Endothelial cell of umbilical vein (primary cell): ENCODE measurements at regions not wholly inside any gene's neighbourhood (a gene's known extent, or its start where the extent isn't known, plus 50 kb on each side); places are given as distances from the start of the nearest gene placed in this dataset.

Experiments used
- BruUV-seq: library from RNA; stranded (reverse); fragments of 400-500 nt; replicated peaks from 2 replicates; lab custom pipeline; 2021; lab: Mats Ljungman, UMichigan
- CTCF ChIA-PET: fragments of 300-600, 350-600 bp; sonication (Branson Sonifier 250); formaldehyde crosslinking; loops from one replicate; lab custom pipeline; 2021; ENCODE audit warnings: antibody characterized with exemption, inconsistent platforms; lab: Charles Lee
- POLR2A ChIA-PET: fragments of 300-600, 350-600 bp; sonication (Branson Sonifier 250); formaldehyde crosslinking; loops from one replicate; lab custom pipeline; 2021; ENCODE audit warnings: antibody characterized with exemption, inconsistent platforms; lab: Charles Lee
- DNase-seq: peaks from one replicate; pipeline ENCODE4 v3.0.0-alpha.2; 2011; ENCODE audit warnings: low read depth, low spot score
- FAIRE-seq: peaks from 2 replicates; lab custom pipeline; 2011; peaks lifted over from hg19 to GRCh38; lab: Jason Lieb, UNC
- H2AFZ ChIP-seq: 2 replicates; pipeline ENCODE4 v1.6.0; 2012; ENCODE audit warnings: low read depth, low read length, control low read depth, inconsistent platforms
- H3K27ac ChIP-seq: 2 replicates; pipeline ENCODE4 v1.5.1; 2011; ENCODE audit warnings: low read depth, mild to moderate bottlenecking, control low read depth, low read length, moderate library complexity; ENCODE audit not compliant: insufficient read depth
- H3K27me3 ChIP-seq, 2 experiments: 2 replicates each; pipeline versions ENCODE4 v1.6.0 to v1.6.1; 2011; ENCODE audit warnings: low read length in 2 of 2, mixed read lengths in 1 of 2; ENCODE audit not compliant: control insufficient read depth in 2 of 2, insufficient read depth in 2 of 2
- H3K36me3 ChIP-seq, 2 experiments: 2 replicates in 1 of 2; 3 replicates in 1 of 2; pipeline ENCODE4 v1.5.1; 2011; ENCODE audit warnings: low read length in 2 of 2, mild to moderate bottlenecking in 1 of 2, moderate library complexity in 1 of 2; ENCODE audit not compliant: control insufficient read depth in 2 of 2, insufficient read depth in 2 of 2; ENCODE audit errors: extremely low read depth in 1 of 2
- H3K4me1 ChIP-seq: 3 replicates; pipeline ENCODE4 v1.5.1; 2011; ENCODE audit warnings: mild to moderate bottlenecking, low read length; ENCODE audit not compliant: control insufficient read depth, insufficient read depth; ENCODE audit errors: extremely low read depth
- H3K4me2 ChIP-seq: 2 replicates; pipeline ENCODE4 v1.6.1; 2011; ENCODE audit warnings: low read length, control low read depth, mixed read lengths; ENCODE audit not compliant: insufficient read depth
- H3K4me3 ChIP-seq, 3 experiments: fragments of 200-600 bp in 1 of 3; sonication (generic), shearing (Covaris generic) in 1 of 3; replicated peaks in 1 of 3; 2 replicates each; pipeline ENCODE4 v1.5.1; 2011 to 2016; ENCODE audit warnings: control low read depth in 3 of 3, low read length in 3 of 3, mild to moderate bottlenecking in 2 of 3, inconsistent platforms in 1 of 3, low read depth in 1 of 3, moderate library complexity in 1 of 3; ENCODE audit not compliant: insufficient read depth in 1 of 3
- H3K79me2 ChIP-seq: 2 replicates; pipeline ENCODE4 v1.6.0; 2012; ENCODE audit warnings: low read length, inconsistent platforms; ENCODE audit not compliant: control insufficient read depth, insufficient read depth
- H3K9ac ChIP-seq: replicated peaks from 2 replicates; pipeline ENCODE3; 2011; ENCODE audit warnings: low read length, control low read depth; ENCODE audit not compliant: insufficient read depth; ENCODE audit errors: extremely low read depth
- H3K9me1 ChIP-seq: replicated peaks from 3 replicates; pipeline ENCODE4 v1.6.0; 2011; ENCODE audit warnings: mild to moderate bottlenecking, low read length; ENCODE audit not compliant: control insufficient read depth, insufficient read depth; ENCODE audit errors: extremely low read depth
- H3K9me3 ChIP-seq: replicated peaks from 2 replicates; pipeline ENCODE4 v1.5.1; 2012; ENCODE audit warnings: low read length, inconsistent platforms; ENCODE audit not compliant: control insufficient read depth, insufficient read depth
- H4K20me1 ChIP-seq: replicated peaks from 2 replicates; pipeline ENCODE3; 2011; ENCODE audit warnings: mild to moderate bottlenecking, low read length; ENCODE audit not compliant: control insufficient read depth, insufficient read depth; ENCODE audit errors: extremely low read depth
- EZH2 ChIP-seq: IDR thresholded peaks from 2 replicates; pipeline ENCODE4 v1.6.1; 2012; ENCODE audit warnings: borderline replicate concordance, low read depth, mild to moderate bottlenecking, moderate library complexity, low read length, inconsistent platforms; ENCODE audit not compliant: severe bottlenecking
- FOS ChIP-seq: IDR thresholded peaks from 2 replicates; pipeline ENCODE4 v1.6.1; 2011; ENCODE audit warnings: mild to moderate bottlenecking, low read length, moderate library complexity, borderline replicate concordance; ENCODE audit not compliant: insufficient read depth
- GATA2 ChIP-seq: IDR thresholded peaks from 2 replicates; pipeline ENCODE4 v1.7.0; 2011; ENCODE audit warnings: low read depth, mild to moderate bottlenecking, moderate library complexity, mixed read lengths, low read length; ENCODE audit not compliant: insufficient read length, insufficient read depth
- JUN ChIP-seq: IDR thresholded peaks from 2 replicates; pipeline ENCODE4 v1.6.1; 2011; ENCODE audit warnings: borderline replicate concordance, low read depth; ENCODE audit not compliant: insufficient read length, insufficient read depth
- MYC ChIP-seq: IDR thresholded peaks from one replicate; pipeline ENCODE4 v1.6.1; 2011; ENCODE audit warnings: mild to moderate bottlenecking, low read depth, low read length
- POLR2A ChIP-seq: IDR thresholded peaks from 2 replicates; pipeline ENCODE4 v1.6.1; 2012; ENCODE audit warnings: low read depth, mild to moderate bottlenecking, control low read depth, low read length
- POLR2AphosphoS5 ChIP-seq: IDR thresholded peaks from 2 replicates; pipeline ENCODE4 v1.6.1; 2012; ENCODE audit warnings: low read depth, mild to moderate bottlenecking, control low read depth, low read length, moderate library complexity; ENCODE audit not compliant: insufficient read depth
- dilution Hi-C: fragments of 300-500 bp; cut with MboI; formaldehyde crosslinking; loops from one replicate; pipeline ENCODE4 v1.15.0; 2019; ENCODE audit warnings: low sequenced_read_pairs; ENCODE audit not compliant: extremely low pct_ligation_motif_present
- intact Hi-C: fragments of 100-400 bp; cut with micrococcal nuclease; formaldehyde crosslinking; loops from one replicate; pipeline ENCODE4 v1.10.0; 2022
- TF ChIP-seq, protein P1 (sequence below): IDR thresholded peaks from 2 replicates; pipeline ENCODE4 v1.6.1; 2011; ENCODE audit not compliant: insufficient read depth, insufficient read length
- TF ChIP-seq, protein P2 (sequence below), 2 donors: IDR thresholded peaks; 1 replicate in 1 of 2; 2 replicates in 1 of 2; pipeline ENCODE4 v1.5.1; 2011; ENCODE audit warnings: low read length in 2 of 2, mild to moderate bottlenecking in 2 of 2, moderate library complexity in 2 of 2, control low read depth in 1 of 2, inconsistent platforms in 1 of 2, low read depth in 1 of 2; ENCODE audit not compliant: insufficient read depth in 1 of 2; ENCODE audit errors: extremely low read depth in 1 of 2

DNA sequence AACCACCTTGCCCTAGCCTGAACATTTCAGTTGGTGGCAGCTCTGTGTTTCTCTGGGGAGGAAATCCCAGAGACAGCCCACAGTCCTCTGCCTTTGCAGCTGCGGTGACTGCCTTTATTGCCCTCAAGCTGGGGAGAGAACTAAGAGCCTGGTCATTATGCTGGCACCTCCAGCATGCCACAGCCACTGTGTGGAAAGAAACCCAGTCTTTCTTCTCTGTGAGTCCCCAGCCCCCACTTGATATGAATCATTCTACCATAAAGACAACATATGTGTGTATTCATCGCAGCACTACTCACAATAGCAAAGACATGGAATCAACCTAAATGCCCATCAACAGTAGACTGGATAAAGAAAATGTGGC lies 82.3 kb upstream of the RNF217 start:
- Histone ChIP-seq H3K9me1 (no peaks in the 10 kb centered on the region), H3K9me3 (no peaks in the 10 kb centered on the region), H3K4me3 (no peak overlapping the region), H3K27me3 (no peaks in the 10 kb centered on the region), H3K79me2 (no peaks in the 10 kb centered on the region), H3K27ac (no peak overlapping the region), H2AFZ (no peak overlapping the region), H3K36me3 (no peaks in the 10 kb centered on the region), H4K20me1 (no peaks in the 10 kb centered on the region), H3K4me1 (peaks cover 20% of the 10 kb centered on the region), H3K9ac (no peak overlapping the region), H3K4me2 (no peak overlapping the region)
- no peak for DNase-seq
- intact Hi-C loops, result loop anchor here (10.0 kb wide), 1 partner anchor 145 kb away; no protein-coding TSS in a partner anchor
- TF ChIP-seq, protein P1, sequence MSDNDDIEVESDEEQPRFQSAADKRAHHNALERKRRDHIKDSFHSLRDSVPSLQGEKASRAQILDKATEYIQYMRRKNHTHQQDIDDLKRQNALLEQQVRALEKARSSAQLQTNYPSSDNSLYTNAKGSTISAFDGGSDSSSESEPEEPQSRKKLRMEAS, result no peak
- no peak for TF ChIP-seq EZH2
- TF ChIP-seq, protein P2, sequence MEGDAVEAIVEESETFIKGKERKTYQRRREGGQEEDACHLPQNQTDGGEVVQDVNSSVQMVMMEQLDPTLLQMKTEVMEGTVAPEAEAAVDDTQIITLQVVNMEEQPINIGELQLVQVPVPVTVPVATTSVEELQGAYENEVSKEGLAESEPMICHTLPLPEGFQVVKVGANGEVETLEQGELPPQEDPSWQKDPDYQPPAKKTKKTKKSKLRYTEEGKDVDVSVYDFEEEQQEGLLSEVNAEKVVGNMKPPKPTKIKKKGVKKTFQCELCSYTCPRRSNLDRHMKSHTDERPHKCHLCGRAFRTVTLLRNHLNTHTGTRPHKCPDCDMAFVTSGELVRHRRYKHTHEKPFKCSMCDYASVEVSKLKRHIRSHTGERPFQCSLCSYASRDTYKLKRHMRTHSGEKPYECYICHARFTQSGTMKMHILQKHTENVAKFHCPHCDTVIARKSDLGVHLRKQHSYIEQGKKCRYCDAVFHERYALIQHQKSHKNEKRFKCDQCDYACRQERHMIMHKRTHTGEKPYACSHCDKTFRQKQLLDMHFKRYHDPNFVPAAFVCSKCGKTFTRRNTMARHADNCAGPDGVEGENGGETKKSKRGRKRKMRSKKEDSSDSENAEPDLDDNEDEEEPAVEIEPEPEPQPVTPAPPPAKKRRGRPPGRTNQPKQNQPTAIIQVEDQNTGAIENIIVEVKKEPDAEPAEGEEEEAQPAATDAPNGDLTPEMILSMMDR (IDR thresholded peaks at IDR 0.05; ENCODE audit: extremely low read depth in 1 of 2, insufficient read depth in 1 of 2, low read depth in 1 of 2, low read length in 2 of 2), result no peak
- no peak for TF ChIP-seq FOS
- TF ChIP-seq JUN, result no peak
- no peak for TF ChIP-seq POLR2AphosphoS5
- TF ChIP-seq MYC, result no peak
- TF ChIP-seq POLR2A, result no peak
- no peak for TF ChIP-seq GATA2
- no peak for FAIRE-seq
- no TSS peak for BruUV-seq
- POLR2A ChIA-PET, result no interaction called here
- dilution Hi-C loops, result no loop called here
- CTCF ChIA-PET, result interaction anchor here (1.4 to 3.6 kb wide), 2 partner anchors 10 to 234 kb away, joined by 8 to 28 read pairs; no protein-coding TSS in a partner anchor
